ENCODE measurements at regions not wholly inside any gene's neighbourhood (a gene's known extent, or its start where the extent isn't known, plus 50 kb on each side); places are given as distances from the start of the nearest gene placed in this dataset.

DNA sequence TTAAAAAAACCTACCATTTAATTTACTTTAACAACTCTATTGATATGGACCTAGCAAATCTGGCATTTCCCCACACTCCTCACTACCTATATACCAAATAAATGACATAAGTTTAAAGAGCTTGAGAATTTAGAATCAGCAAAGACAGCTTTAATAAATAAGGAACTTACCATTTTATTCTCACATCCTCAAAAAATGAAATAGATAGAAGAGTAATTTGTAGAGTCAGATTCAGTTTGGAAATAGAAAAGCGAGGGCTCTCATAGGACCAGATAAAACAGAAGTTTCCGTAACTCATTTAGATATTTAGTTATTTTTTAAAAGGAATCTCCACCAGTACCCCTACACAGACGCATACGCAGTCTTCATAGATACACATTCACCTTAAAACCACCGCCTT is 117.9 kb downstream of the RGS2 start:
- TF ChIP-seq GABPA (IDR thresholded peaks at IDR 0.05; ENCODE audit: low read depth) = no peak
- TF ChIP-seq ETV6 (conservative IDR thresholded peaks at IDR 0.05 in 1 of 2, IDR thresholded peaks at IDR 0.05 in 1 of 2; ENCODE audit: borderline replicate concordance in 1 of 2, low read depth in 1 of 2) = no peak
- TF ChIP-seq NR2C1 (IDR thresholded peaks at IDR 0.05) = no peak
- TF ChIP-seq EP300 (IDR thresholded peaks at IDR 0.05; ENCODE audit: borderline replicate concordance in 1 of 2, control insufficient read depth in 1 of 2, low read depth in 2 of 2, low read length in 2 of 2) = no peak
- no peak for TF ChIP-seq NR2C2 (IDR thresholded peaks at IDR 0.05; ENCODE audit: borderline replicate concordance, control insufficient read depth, insufficient read length, low read depth)
- TF ChIP-seq CTCF (IDR thresholded peaks at IDR 0.05 in 2 of 3, conservative IDR thresholded peaks at IDR 0.05 in 1 of 3; ENCODE audit: control insufficient read depth in 2 of 3, extremely low read depth in 1 of 3, insufficient read depth in 1 of 3, low read depth in 3 of 3, low read length in 3 of 3) = no peak
- TF ChIP-seq, protein P1, sequence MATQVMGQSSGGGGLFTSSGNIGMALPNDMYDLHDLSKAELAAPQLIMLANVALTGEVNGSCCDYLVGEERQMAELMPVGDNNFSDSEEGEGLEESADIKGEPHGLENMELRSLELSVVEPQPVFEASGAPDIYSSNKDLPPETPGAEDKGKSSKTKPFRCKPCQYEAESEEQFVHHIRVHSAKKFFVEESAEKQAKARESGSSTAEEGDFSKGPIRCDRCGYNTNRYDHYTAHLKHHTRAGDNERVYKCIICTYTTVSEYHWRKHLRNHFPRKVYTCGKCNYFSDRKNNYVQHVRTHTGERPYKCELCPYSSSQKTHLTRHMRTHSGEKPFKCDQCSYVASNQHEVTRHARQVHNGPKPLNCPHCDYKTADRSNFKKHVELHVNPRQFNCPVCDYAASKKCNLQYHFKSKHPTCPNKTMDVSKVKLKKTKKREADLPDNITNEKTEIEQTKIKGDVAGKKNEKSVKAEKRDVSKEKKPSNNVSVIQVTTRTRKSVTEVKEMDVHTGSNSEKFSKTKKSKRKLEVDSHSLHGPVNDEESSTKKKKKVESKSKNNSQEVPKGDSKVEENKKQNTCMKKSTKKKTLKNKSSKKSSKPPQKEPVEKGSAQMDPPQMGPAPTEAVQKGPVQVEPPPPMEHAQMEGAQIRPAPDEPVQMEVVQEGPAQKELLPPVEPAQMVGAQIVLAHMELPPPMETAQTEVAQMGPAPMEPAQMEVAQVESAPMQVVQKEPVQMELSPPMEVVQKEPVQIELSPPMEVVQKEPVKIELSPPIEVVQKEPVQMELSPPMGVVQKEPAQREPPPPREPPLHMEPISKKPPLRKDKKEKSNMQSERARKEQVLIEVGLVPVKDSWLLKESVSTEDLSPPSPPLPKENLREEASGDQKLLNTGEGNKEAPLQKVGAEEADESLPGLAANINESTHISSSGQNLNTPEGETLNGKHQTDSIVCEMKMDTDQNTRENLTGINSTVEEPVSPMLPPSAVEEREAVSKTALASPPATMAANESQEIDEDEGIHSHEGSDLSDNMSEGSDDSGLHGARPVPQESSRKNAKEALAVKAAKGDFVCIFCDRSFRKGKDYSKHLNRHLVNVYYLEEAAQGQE (IDR thresholded peaks at IDR 0.05; ENCODE audit: low read depth, low read length) = no peak
- TF ChIP-seq HDGF (IDR thresholded peaks at IDR 0.05) = no peak

All from GM12878 (cell line).